K562 (cell line): ENCODE measurements at regions not wholly inside any gene's neighbourhood (a gene's known extent, or its start where the extent isn't known, plus 50 kb on each side); places are given as distances from the start of the nearest gene placed in this dataset.

ENCODE experiments used
- CTCF ChIP-seq, 3 experiments: IDR thresholded peaks in 2 of 3; conservative IDR thresholded peaks in 1 of 3; 2 replicates each; pipeline ENCODE4 v1.5.1; 2011 to 2012; ENCODE audit warnings: low read length in 3 of 3, mild to moderate bottlenecking in 3 of 3, control low read depth in 2 of 3, improper control_type of control experiment in 1 of 3, inconsistent platforms in 1 of 3, low read depth in 1 of 3, mixed read lengths in 1 of 3, moderate library complexity in 1 of 3; ENCODE audit not compliant: insufficient read depth in 2 of 3
- E2F5 ChIP-seq: sonication (generic); formaldehyde crosslinking; IDR thresholded peaks from 2 replicates; pipeline ENCODE4 v1.8.0; 2022; ENCODE audit warnings: mild to moderate bottlenecking, missing genetic modification reagents
- FOXP1 ChIP-seq: sonication (generic); formaldehyde crosslinking; IDR thresholded peaks from 2 replicates; pipeline ENCODE4 v1.8.0; 2022; ENCODE audit warnings: mild to moderate bottlenecking, missing genetic modification reagents
- GATA2 ChIP-seq: sonication (generic); formaldehyde crosslinking; IDR thresholded peaks from 2 replicates; pipeline ENCODE4 v1.4.0; 2020; ENCODE audit warnings: mild to moderate bottlenecking, missing genetic modification reagents
- MNT ChIP-seq, 2 experiments: fragments of 450-650 bp; conservative IDR thresholded peaks; 2 replicates each; pipeline ENCODE4 v1.6.1; 2017; ENCODE audit warnings: mild to moderate bottlenecking in 2 of 2, moderate library complexity in 2 of 2
- POLR2A ChIP-seq: fragments of 450-650 bp; conservative IDR thresholded peaks from 2 replicates; pipeline ENCODE4 v1.6.1; 2016
- RBM17 ChIP-seq: fragments of 200-400 bp; formaldehyde crosslinking; IDR thresholded peaks from 2 replicates; pipeline ENCODE4 v1.6.1; 2017; ENCODE audit warnings: low read depth, mild to moderate bottlenecking, low read length, borderline replicate concordance
- SMAD4 ChIP-seq: fragments of 250-450 bp; sonication (Bioruptor Pico); conservative IDR thresholded peaks from 2 replicates; pipeline ENCODE4 v1.8.0; 2021; ENCODE audit warnings: inconsistent platforms, mild to moderate bottlenecking, moderate library complexity
- YY1 ChIP-seq, 3 experiments: IDR thresholded peaks; 2 replicates each; pipeline ENCODE4 v1.6.1; 2011; ENCODE audit warnings: low read length in 2 of 3, mild to moderate bottlenecking in 2 of 3, moderate library complexity in 2 of 3, borderline replicate concordance in 1 of 3, control low read depth in 1 of 3, low read depth in 1 of 3; ENCODE audit not compliant: insufficient read depth in 3 of 3, insufficient replicate concordance in 2 of 3, control insufficient read depth in 1 of 3, insufficient read length in 1 of 3; ENCODE audit errors: extremely low read depth in 1 of 3
- ZBTB34 ChIP-seq: fragments of 250-450 bp; sonication (Bioruptor Pico); IDR thresholded peaks from 2 replicates; pipeline ENCODE4 v1.8.0; 2021; ENCODE audit warnings: mild to moderate bottlenecking, moderate library complexity

- TF ChIP-seq ZBTB34 (CRISPR knock-in tag) (no peak), CTCF (IDR thresholded peaks at IDR 0.05 in 2 of 3, conservative IDR thresholded peaks at IDR 0.05 in 1 of 3; ENCODE audit: insufficient read depth in 2 of 3, low read depth in 1 of 3, low read length in 3 of 3) (no peak), E2F5 (CRISPR knock-in tag) (no peak), FOXP1 (CRISPR knock-in tag) (no peak), POLR2A (no peak), YY1 (IDR thresholded peaks at IDR 0.05; ENCODE audit: borderline replicate concordance in 1 of 3, control insufficient read depth in 1 of 3, extremely low read depth in 1 of 3, insufficient read depth in 3 of 3, insufficient read length in 1 of 3, insufficient replicate concordance in 2 of 3, low read depth in 1 of 3, low read length in 2 of 3) (no peak), MNT (conservative IDR thresholded peaks at IDR 0.05) (no peak), GATA2 (CRISPR knock-in tag) (no peak), RBM17 (no peak), SMAD4 (CRISPR knock-in tag) (no peak)
Observed at GRCh38 chr1:116819081-116819480, 64.9 kb downstream of the CD2 start.
